Adrenal gland (tissue), 9 donors: ENCODE measurements at regions not wholly inside any gene's neighbourhood (a gene's known extent, or its start where the extent isn't known, plus 50 kb on each side); places are given as distances from the start of the nearest gene placed in this dataset.
A peak's percentile ranks its signal among the peaks of the same experiment; 100 is the strongest.

Source experiments
- DNase-seq, 7 donors: peaks; one replicate each; pipeline ENCODE4 v3.0.0-alpha.2; 2019 to 2020
- H3K27ac ChIP-seq, 5 donors: fragments of 200-600 bp; sonication (generic) in 4 of 5; 1 replicate in 3 of 5; 2 replicates in 2 of 5; pipeline versions ENCODE4 v1.5.1 to v1.8.0; 2016 to 2020; ENCODE audit warnings: mild to moderate bottlenecking in 1 of 5
- H3K27me3 ChIP-seq: fragments of 200-600 bp; 2 replicates; pipeline ENCODE4 v1.8.0; 2021
- H3K36me3 ChIP-seq, 2 donors: fragments of 200-600 bp; replicated peaks in 1 of 2; 1 replicate in 1 of 2; 2 replicates in 1 of 2; pipeline versions ENCODE4 v1.5.1 to v1.8.0; 2018 to 2022
- H3K4me1 ChIP-seq, 2 donors: fragments of 200-600 bp; replicated peaks in 1 of 2; 1 replicate in 1 of 2; 2 replicates in 1 of 2; pipeline versions ENCODE4 v1.5.1 to v1.8.0; 2018 to 2021
- H3K4me3 ChIP-seq, 4 donors: fragments of 200-600 bp; sonication (generic) in 3 of 4; one replicate each; pipeline ENCODE4 v1.5.1; 2016 to 2018
- H3K9me3 ChIP-seq, 3 donors: fragments of 200-600 bp; sonication (generic) in 1 of 3; replicated peaks in 1 of 3; 1 replicate in 2 of 3; 2 replicates in 1 of 3; pipeline versions ENCODE4 v1.5.1 to v1.8.0; 2016 to 2021
- CTCF ChIP-seq, 6 experiments: fragments of 450-650 bp in 4 of 6; fragments of 200-600 bp in 2 of 6; sonication (generic) in 1 of 6; IDR thresholded peaks; 1 replicate in 5 of 6; 2 replicates in 1 of 6; pipeline versions ENCODE4 v1.5.1 to v1.8.0; 2016 to 2021; ENCODE audit warnings: antibody characterized with exemption in 6 of 6, mild to moderate bottlenecking in 2 of 6, moderate library complexity in 1 of 6
- POLR2A ChIP-seq, 2 donors: fragments of 450-650 bp; IDR thresholded peaks; one replicate each; pipeline ENCODE4 v1.6.1; 2017; ENCODE audit warnings: antibody characterized with exemption in 2 of 2, mild to moderate bottlenecking in 2 of 2, moderate library complexity in 1 of 2
- WGBS, 4 donors: extraction: QIAGEN DNeasy Blood & Tissue Kit in 2 of 4; methylation state at CpG; one replicate each; pipeline versions ENCODE4 v1.1.5 to v1.1.7; 2013 to 2017; 5-methylcytosine and 5-hydroxymethylcytosine counted together
- intact Hi-C, 2 donors: fragments of 100-400 bp; cut with DNase I; formaldehyde crosslinking; loops; one replicate each; pipeline versions ENCODE4 v1.14.1 to v1.15.0; 2022 to 2023
- donor health status: healthy with polysubstance abuse.
- donor health status: Bipolar disorder and iron deficiency.
- donor health status: DM: yes; HTN: yes; CAD: no.
- donor health status: DM: no; HTN: no; CAD: no.
- donor health status: DM: no; HTN: no; CAD: no.

GRCh38 chr5:82336959-82337351, 58.8 kb upstream of the RPS23 start:
- H3K9me3 ChIP-seq, result no peaks in the 10 kb centered on the region
- 95 to 100% (median 97%) methylated on average over 1 of the region's 1 CpG for WGBS, 4 donors
- no peak for DNase-seq
- no peak overlapping the region for H3K27ac ChIP-seq
- no peak overlapping the region for H3K4me3 ChIP-seq
- no peak for TF ChIP-seq CTCF (IDR thresholded peaks at IDR 0.05)
- TF ChIP-seq POLR2A (IDR thresholded peaks at IDR 0.05), result no peak
- intact Hi-C loops, result no loop called here
- H3K36me3 ChIP-seq, result no peaks in the 10 kb centered on the region
- H3K4me1 ChIP-seq, result peaks cover 7 to 15% of the 10 kb centered on the region in 2 donors
- H3K27me3 ChIP-seq, result no peaks in the 10 kb centered on the region

- TF ChIP-seq CTCF (IDR thresholded peaks at IDR 0.05) (no peak), POLR2A (IDR thresholded peaks at IDR 0.05) (no peak)
- Histone ChIP-seq H3K4me1 (peaks cover 7 to 15% of the 10 kb centered on the region in 2 donors), H3K4me3 (no peak overlapping the region), H3K36me3 (no peaks in the 10 kb centered on the region), H3K27me3 (no peaks in the 10 kb centered on the region), H3K9me3 (no peaks in the 10 kb centered on the region), H3K27ac (peak overlapping the region in 3 of 5 donors; percentile 49 to 67 (median 55))
- DNase-seq, result no peak
- WGBS, 4 donors, result 75 to 84% (median 80%) methylated on average over 3 of the region's 3 CpGs
- intact Hi-C loops, result no loop called here
Observed at GRCh38 chr5:82336226-82336958, 58.2 kb upstream of the RPS23 start.

GRCh38 chr5:82335806-82336205, 57.7 kb upstream of the RPS23 start:
- DNase-seq, result peak; percentile 57 to 88 (median 73)
- Histone ChIP-seq H3K9me3 (no peaks in the 10 kb centered on the region), H3K4me1 (peaks cover 7 to 15% of the 10 kb centered on the region in 2 donors), H3K4me3 (no peak overlapping the region), H3K36me3 (no peaks in the 10 kb centered on the region), H3K27me3 (no peaks in the 10 kb centered on the region), H3K27ac (peak overlapping the region in 3 of 5 donors; percentile 49 to 67 (median 55))
- TF ChIP-seq CTCF (IDR thresholded peaks at IDR 0.05) (no peak), POLR2A (IDR thresholded peaks at IDR 0.05) (no peak)
- WGBS, 4 donors, result 39 to 65% (median 56%) methylated on average over 5 of the region's 5 CpGs
- intact Hi-C loops, result no loop called here

- no peak for DNase-seq
- WGBS, 4 donors, result 57 to 74% (median 71%) methylated on average over 4 of the region's 4 CpGs
- Histone ChIP-seq H3K36me3 (no peaks in the 10 kb centered on the region), H3K27me3 (no peaks in the 10 kb centered on the region), H3K27ac (peak overlapping the region in 3 of 5 donors; percentile 49 to 67 (median 55)), H3K9me3 (no peaks in the 10 kb centered on the region), H3K4me3 (no peak overlapping the region), H3K4me1 (peaks cover 7 to 15% of the 10 kb centered on the region in 2 donors)
- TF ChIP-seq POLR2A (IDR thresholded peaks at IDR 0.05) (no peak), CTCF (IDR thresholded peaks at IDR 0.05) (no peak)
- intact Hi-C loops, result no loop called here
Observed at GRCh38 chr5:82334856-82335255, 56.7 kb upstream of the RPS23 start.
